ENCODE measurements at regions not wholly inside any gene's neighbourhood (a gene's known extent, or its start where the extent isn't known, plus 50 kb on each side); places are given as distances from the start of the nearest gene placed in this dataset.

DNA sequence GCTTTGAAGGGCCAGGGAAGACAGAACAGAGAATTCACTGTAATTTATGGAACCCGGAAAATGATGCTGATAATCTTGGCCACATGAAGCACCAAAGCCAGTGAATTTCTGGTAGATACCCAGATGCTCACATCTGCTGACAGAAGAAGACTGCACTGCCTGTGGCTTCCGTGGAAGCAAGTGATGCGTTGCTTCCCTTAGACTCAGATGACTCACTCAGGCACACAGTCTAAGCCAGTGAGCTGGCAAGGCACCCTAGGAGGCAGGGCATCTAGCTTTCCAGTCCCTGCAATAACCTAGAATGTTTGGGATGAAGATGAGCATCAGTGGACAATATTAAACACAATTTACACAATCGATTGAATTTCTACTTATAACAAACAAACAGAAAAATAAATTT is 284.7 kb downstream of the CMPK2 start (continued):
- TF ChIP-seq, protein P1, sequence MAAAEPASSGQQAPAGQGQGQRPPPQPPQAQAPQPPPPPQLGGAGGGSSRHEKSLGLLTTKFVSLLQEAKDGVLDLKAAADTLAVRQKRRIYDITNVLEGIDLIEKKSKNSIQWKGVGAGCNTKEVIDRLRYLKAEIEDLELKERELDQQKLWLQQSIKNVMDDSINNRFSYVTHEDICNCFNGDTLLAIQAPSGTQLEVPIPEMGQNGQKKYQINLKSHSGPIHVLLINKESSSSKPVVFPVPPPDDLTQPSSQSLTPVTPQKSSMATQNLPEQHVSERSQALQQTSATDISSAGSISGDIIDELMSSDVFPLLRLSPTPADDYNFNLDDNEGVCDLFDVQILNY (CRISPR knock-in tag; IDR thresholded peaks at IDR 0.05) = no peak
- TF ChIP-seq, protein P2, sequence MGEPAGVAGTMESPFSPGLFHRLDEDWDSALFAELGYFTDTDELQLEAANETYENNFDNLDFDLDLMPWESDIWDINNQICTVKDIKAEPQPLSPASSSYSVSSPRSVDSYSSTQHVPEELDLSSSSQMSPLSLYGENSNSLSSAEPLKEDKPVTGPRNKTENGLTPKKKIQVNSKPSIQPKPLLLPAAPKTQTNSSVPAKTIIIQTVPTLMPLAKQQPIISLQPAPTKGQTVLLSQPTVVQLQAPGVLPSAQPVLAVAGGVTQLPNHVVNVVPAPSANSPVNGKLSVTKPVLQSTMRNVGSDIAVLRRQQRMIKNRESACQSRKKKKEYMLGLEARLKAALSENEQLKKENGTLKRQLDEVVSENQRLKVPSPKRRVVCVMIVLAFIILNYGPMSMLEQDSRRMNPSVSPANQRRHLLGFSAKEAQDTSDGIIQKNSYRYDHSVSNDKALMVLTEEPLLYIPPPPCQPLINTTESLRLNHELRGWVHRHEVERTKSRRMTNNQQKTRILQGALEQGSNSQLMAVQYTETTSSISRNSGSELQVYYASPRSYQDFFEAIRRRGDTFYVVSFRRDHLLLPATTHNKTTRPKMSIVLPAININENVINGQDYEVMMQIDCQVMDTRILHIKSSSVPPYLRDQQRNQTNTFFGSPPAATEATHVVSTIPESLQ (CRISPR knock-in tag; IDR thresholded peaks at IDR 0.05) = no peak
- TF ChIP-seq, protein P3, sequence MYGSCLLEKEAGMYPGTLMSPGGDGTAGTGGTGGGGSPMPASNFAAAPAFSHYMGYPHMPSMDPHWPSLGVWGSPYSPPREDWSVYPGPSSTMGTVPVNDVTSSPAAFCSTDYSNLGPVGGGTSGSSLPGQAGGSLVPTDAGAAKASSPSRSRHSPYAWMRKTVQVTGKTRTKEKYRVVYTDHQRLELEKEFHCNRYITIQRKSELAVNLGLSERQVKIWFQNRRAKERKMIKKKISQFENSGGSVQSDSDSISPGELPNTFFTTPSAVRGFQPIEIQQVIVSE (CRISPR knock-in tag; IDR thresholded peaks at IDR 0.05; ENCODE audit: borderline replicate concordance) = no peak
- TF ChIP-seq ETV6 (CRISPR knock-in tag; IDR thresholded peaks at IDR 0.05) = no peak
- TF ChIP-seq SMAD3 (CRISPR knock-in tag; IDR thresholded peaks at IDR 0.05; ENCODE audit: borderline replicate concordance) = no peak
- TF ChIP-seq, protein P4, sequence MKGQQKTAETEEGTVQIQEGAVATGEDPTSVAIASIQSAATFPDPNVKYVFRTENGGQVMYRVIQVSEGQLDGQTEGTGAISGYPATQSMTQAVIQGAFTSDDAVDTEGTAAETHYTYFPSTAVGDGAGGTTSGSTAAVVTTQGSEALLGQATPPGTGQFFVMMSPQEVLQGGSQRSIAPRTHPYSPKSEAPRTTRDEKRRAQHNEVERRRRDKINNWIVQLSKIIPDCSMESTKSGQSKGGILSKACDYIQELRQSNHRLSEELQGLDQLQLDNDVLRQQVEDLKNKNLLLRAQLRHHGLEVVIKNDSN (CRISPR knock-in tag; IDR thresholded peaks at IDR 0.05) = no peak
- no peak for TF ChIP-seq SP1 (CRISPR knock-in tag; conservative IDR thresholded peaks at IDR 0.05)

DNA sequence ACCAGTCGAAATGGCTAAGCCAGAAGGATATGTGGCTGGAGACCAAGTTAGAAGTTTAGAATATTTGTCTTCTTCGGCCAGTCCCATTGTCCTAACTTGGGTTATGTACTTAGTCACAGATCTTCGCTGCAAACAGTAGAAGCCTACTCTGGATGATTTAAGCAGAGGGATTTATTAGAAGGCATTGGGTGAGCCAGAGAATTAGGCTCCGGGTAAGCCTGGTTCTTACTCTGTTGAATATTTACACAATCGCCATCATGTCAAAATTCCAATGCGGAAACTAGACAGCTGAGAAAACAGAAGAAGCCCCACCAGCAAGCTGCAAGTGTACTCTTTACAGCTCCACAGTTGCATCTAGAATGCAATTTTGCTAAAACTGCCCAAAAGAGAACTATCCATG is 276.6 kb downstream of the CMPK2 start:
- Mint-ChIP-seq H3K36me3 (peaks cover 68% of the 10 kb centered on the region), H3K9me3 (peaks cover 93% of the 10 kb centered on the region), H3K4me1 (no peaks in the 10 kb centered on the region), H3K4me3 (no peak overlapping the region), H3K27me3 (ENCODE audit: low read depth) (peaks cover 4% of the 10 kb centered on the region), H3K27ac (no peak overlapping the region)
- no peak for ATAC-seq
- no peak for DNase-seq (ENCODE audit: low spot score)
- ChIA-PET POLR2A (no interaction called here), CTCF (no interaction called here)
- TF ChIP-seq ZNF232 (CRISPR knock-in tag; IDR thresholded peaks at IDR 0.05) (no peak), ZNF263 (CRISPR knock-in tag; IDR thresholded peaks at IDR 0.05; ENCODE audit: low read depth) (no peak), IRF2 (CRISPR knock-in tag; IDR thresholded peaks at IDR 0.05; ENCODE audit: borderline replicate concordance, low read depth) (no peak), SP1 (CRISPR knock-in tag; conservative IDR thresholded peaks at IDR 0.05) (no peak), ZNF396 (CRISPR knock-in tag; IDR thresholded peaks at IDR 0.05; ENCODE audit: borderline replicate concordance) (no peak), KAT7 (CRISPR knock-in tag; IDR thresholded peaks at IDR 0.05; ENCODE audit: borderline replicate concordance) (no peak), ETV6 (CRISPR knock-in tag; IDR thresholded peaks at IDR 0.05) (no peak)
- TF ChIP-seq, protein P5, sequence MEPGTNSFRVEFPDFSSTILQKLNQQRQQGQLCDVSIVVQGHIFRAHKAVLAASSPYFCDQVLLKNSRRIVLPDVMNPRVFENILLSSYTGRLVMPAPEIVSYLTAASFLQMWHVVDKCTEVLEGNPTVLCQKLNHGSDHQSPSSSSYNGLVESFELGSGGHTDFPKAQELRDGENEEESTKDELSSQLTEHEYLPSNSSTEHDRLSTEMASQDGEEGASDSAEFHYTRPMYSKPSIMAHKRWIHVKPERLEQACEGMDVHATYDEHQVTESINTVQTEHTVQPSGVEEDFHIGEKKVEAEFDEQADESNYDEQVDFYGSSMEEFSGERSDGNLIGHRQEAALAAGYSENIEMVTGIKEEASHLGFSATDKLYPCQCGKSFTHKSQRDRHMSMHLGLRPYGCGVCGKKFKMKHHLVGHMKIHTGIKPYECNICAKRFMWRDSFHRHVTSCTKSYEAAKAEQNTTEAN (CRISPR knock-in tag; IDR thresholded peaks at IDR 0.05) = no peak
- TF ChIP-seq, protein P6, sequence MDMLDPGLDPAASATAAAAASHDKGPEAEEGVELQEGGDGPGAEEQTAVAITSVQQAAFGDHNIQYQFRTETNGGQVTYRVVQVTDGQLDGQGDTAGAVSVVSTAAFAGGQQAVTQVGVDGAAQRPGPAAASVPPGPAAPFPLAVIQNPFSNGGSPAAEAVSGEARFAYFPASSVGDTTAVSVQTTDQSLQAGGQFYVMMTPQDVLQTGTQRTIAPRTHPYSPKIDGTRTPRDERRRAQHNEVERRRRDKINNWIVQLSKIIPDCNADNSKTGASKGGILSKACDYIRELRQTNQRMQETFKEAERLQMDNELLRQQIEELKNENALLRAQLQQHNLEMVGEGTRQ (CRISPR knock-in tag; IDR thresholded peaks at IDR 0.05) = no peak
- TF ChIP-seq, protein P7, sequence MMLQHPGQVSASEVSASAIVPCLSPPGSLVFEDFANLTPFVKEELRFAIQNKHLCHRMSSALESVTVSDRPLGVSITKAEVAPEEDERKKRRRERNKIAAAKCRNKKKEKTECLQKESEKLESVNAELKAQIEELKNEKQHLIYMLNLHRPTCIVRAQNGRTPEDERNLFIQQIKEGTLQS (CRISPR knock-in tag; conservative IDR thresholded peaks at IDR 0.05) = no peak
- TF ChIP-seq, protein P8, sequence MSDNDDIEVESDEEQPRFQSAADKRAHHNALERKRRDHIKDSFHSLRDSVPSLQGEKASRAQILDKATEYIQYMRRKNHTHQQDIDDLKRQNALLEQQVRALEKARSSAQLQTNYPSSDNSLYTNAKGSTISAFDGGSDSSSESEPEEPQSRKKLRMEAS (CRISPR knock-in tag; IDR thresholded peaks at IDR 0.05) = no peak
- TF ChIP-seq, protein P9, sequence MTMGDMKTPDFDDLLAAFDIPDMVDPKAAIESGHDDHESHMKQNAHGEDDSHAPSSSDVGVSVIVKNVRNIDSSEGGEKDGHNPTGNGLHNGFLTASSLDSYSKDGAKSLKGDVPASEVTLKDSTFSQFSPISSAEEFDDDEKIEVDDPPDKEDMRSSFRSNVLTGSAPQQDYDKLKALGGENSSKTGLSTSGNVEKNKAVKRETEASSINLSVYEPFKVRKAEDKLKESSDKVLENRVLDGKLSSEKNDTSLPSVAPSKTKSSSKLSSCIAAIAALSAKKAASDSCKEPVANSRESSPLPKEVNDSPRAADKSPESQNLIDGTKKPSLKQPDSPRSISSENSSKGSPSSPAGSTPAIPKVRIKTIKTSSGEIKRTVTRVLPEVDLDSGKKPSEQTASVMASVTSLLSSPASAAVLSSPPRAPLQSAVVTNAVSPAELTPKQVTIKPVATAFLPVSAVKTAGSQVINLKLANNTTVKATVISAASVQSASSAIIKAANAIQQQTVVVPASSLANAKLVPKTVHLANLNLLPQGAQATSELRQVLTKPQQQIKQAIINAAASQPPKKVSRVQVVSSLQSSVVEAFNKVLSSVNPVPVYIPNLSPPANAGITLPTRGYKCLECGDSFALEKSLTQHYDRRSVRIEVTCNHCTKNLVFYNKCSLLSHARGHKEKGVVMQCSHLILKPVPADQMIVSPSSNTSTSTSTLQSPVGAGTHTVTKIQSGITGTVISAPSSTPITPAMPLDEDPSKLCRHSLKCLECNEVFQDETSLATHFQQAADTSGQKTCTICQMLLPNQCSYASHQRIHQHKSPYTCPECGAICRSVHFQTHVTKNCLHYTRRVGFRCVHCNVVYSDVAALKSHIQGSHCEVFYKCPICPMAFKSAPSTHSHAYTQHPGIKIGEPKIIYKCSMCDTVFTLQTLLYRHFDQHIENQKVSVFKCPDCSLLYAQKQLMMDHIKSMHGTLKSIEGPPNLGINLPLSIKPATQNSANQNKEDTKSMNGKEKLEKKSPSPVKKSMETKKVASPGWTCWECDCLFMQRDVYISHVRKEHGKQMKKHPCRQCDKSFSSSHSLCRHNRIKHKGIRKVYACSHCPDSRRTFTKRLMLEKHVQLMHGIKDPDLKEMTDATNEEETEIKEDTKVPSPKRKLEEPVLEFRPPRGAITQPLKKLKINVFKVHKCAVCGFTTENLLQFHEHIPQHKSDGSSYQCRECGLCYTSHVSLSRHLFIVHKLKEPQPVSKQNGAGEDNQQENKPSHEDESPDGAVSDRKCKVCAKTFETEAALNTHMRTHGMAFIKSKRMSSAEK (CRISPR knock-in tag; IDR thresholded peaks at IDR 0.05; ENCODE audit: borderline replicate concordance) = no peak
- TF ChIP-seq, protein P1 (CRISPR knock-in tag; IDR thresholded peaks at IDR 0.05) = no peak
- TF ChIP-seq, protein P10, sequence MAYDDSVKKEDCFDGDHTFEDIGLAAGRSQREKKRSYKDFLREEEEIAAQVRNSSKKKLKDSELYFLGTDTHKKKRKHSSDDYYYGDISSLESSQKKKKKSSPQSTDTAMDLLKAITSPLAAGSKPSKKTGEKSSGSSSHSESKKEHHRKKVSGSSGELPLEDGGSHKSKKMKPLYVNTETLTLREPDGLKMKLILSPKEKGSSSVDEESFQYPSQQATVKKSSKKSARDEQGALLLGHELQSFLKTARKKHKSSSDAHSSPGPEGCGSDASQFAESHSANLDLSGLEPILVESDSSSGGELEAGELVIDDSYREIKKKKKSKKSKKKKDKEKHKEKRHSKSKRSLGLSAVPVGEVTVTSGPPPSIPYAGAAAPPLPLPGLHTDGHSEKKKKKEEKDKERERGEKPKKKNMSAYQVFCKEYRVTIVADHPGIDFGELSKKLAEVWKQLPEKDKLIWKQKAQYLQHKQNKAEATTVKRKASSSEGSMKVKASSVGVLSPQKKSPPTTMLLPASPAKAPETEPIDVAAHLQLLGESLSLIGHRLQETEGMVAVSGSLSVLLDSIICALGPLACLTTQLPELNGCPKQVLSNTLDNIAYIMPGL (CRISPR knock-in tag; IDR thresholded peaks at IDR 0.05) = no peak
- TF ChIP-seq, protein P11, sequence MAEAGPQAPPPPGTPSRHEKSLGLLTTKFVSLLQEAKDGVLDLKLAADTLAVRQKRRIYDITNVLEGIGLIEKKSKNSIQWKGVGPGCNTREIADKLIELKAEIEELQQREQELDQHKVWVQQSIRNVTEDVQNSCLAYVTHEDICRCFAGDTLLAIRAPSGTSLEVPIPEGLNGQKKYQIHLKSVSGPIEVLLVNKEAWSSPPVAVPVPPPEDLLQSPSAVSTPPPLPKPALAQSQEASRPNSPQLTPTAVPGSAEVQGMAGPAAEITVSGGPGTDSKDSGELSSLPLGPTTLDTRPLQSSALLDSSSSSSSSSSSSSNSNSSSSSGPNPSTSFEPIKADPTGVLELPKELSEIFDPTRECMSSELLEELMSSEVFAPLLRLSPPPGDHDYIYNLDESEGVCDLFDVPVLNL (CRISPR knock-in tag; IDR thresholded peaks at IDR 0.05; ENCODE audit: borderline replicate concordance, low read depth) = no peak

Data from WTC11 (cell line).